MCF 10A (cell line): ENCODE measurements at regions not wholly inside any gene's neighbourhood (a gene's known extent, or its start where the extent isn't known, plus 50 kb on each side); places are given as distances from the start of the nearest gene placed in this dataset.
A peak's percentile ranks its signal among the peaks of the same experiment; 100 is the strongest.

Source experiments
- BruUV-seq: library from RNA; stranded (reverse); fragments of 400-500 nt; replicated peaks from 2 replicates; lab custom pipeline; 2021; lab: Mats Ljungman, UMichigan
- CTCF ChIA-PET: fragments of 300-600 bp; sonication (Branson Sonifier 250); formaldehyde crosslinking; extraction: SDS; loops from one replicate; lab custom pipeline; 2021; ENCODE audit warnings: antibody characterized with exemption, inconsistent platforms; lab: Yijun Ruan, JAX
- POLR2A ChIA-PET: fragments of 300-600, 350-650 bp; sonication (Branson Sonifier 250); formaldehyde crosslinking; extraction: SDS; loops from one replicate; lab custom pipeline; 2020; ENCODE audit warnings: antibody characterized with exemption, inconsistent platforms; lab: Yijun Ruan, JAX
- DNase-seq: peaks from one replicate; pipeline ENCODE4 v3.0.0-alpha.2; 2018; ENCODE audit not compliant: unreplicated experiment
- H3K27ac Mint-ChIP-seq: one replicate; pipeline ENCODE4 v1.8.0; 2022; ENCODE audit warnings: mild to moderate bottlenecking, low read depth, mixed read lengths; ENCODE audit not compliant: unreplicated experiment
- H3K27me3 Mint-ChIP-seq: one replicate; pipeline ENCODE4 v1.8.0; 2022; ENCODE audit warnings: mixed read lengths; ENCODE audit not compliant: insufficient read depth, unreplicated experiment
- H3K36me3 Mint-ChIP-seq: one replicate; pipeline ENCODE4 v1.8.0; 2022; ENCODE audit warnings: mild to moderate bottlenecking, moderate library complexity, mixed read lengths; ENCODE audit not compliant: insufficient read depth, unreplicated experiment
- H3K4me1 Mint-ChIP-seq: one replicate; pipeline ENCODE4 v1.8.0; 2022; ENCODE audit warnings: mixed read lengths; ENCODE audit not compliant: insufficient read depth, unreplicated experiment
- H3K4me3 Mint-ChIP-seq: one replicate; pipeline ENCODE4 v1.8.0; 2022; ENCODE audit warnings: mild to moderate bottlenecking, moderate library complexity, mixed read lengths; ENCODE audit not compliant: unreplicated experiment
- H3K9me3 Mint-ChIP-seq: one replicate; pipeline ENCODE4 v1.8.0; 2022; ENCODE audit warnings: mixed read lengths; ENCODE audit not compliant: unreplicated experiment
- intact Hi-C: fragments of 100-400 bp; cut with micrococcal nuclease; formaldehyde crosslinking; loops from 2 replicates; pipeline ENCODE4 v1.14.1; 2022
- TF ChIP-seq, protein P1 (sequence below): fragments of 200-600 bp; IDR thresholded peaks from one replicate; pipeline ENCODE4 v1.8.0; 2022; ENCODE audit warnings: antibody characterized with exemption, mild to moderate bottlenecking; ENCODE audit not compliant: unreplicated experiment

DNA sequence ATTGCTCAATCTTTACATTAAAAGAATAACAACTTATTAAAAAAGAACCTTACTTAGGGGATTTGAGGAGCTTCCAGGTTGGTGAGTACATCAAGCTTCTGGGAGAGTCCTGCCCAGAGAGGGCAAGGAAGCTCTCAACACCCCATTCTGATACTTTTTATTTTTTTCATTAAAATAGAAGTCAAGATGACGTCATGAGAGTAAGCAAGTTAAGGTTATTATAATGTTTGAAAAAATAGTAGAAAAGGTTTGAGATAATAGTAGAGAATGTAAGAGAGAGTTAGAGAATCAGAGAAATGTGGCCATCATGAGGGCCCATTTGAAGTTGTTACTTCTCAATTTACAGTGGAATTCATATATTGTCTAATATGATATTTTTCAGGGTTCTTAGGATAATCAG lies 221.0 kb upstream of the SLC16A7 start:
- ChIA-PET CTCF (interaction anchor here (0.7 kb wide), 2 partner anchors 155 to 1148 kb away, joined by 3 to 4 read pairs; no protein-coding TSS in a partner anchor), POLR2A (no interaction called here)
- intact Hi-C loops, result no loop called here

DNA sequence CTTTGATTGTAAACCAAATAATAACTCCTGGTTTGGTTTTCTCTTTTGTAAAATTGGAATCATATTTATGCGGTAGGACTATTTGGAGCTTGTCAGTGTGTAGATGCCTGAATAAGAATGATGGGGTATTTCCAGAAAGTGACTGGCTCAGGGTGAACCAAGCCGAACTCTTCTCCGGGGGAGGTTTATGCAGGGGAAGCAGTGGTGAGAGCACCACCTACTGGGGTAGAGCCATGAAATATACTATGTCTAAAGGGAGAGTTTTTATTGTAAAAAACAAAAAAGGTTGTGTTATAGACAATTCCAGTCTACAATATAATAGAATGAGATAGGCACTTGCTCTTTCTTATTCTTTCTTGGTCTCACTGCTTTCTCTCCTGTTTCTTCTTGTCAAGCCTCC lies 222.9 kb upstream of the SLC16A7 start:
- ChIA-PET CTCF (interaction anchor here (0.6 to 1.5 kb wide), 8 partner anchors 8 to 832 kb away, joined by 3 to 4 read pairs (median 3); no protein-coding TSS in a partner anchor), POLR2A (no interaction called here)
- no TSS peak for BruUV-seq
- no peak overlapping the region for H3K27ac Mint-ChIP-seq
- no peak overlapping the region for H3K4me3 Mint-ChIP-seq
- TF ChIP-seq, protein P1, sequence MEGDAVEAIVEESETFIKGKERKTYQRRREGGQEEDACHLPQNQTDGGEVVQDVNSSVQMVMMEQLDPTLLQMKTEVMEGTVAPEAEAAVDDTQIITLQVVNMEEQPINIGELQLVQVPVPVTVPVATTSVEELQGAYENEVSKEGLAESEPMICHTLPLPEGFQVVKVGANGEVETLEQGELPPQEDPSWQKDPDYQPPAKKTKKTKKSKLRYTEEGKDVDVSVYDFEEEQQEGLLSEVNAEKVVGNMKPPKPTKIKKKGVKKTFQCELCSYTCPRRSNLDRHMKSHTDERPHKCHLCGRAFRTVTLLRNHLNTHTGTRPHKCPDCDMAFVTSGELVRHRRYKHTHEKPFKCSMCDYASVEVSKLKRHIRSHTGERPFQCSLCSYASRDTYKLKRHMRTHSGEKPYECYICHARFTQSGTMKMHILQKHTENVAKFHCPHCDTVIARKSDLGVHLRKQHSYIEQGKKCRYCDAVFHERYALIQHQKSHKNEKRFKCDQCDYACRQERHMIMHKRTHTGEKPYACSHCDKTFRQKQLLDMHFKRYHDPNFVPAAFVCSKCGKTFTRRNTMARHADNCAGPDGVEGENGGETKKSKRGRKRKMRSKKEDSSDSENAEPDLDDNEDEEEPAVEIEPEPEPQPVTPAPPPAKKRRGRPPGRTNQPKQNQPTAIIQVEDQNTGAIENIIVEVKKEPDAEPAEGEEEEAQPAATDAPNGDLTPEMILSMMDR, result peak; percentile 11
- no peaks in the 10 kb centered on the region for H3K36me3 Mint-ChIP-seq
- peak; percentile 34 for DNase-seq
- H3K27me3 Mint-ChIP-seq, result no peaks in the 10 kb centered on the region
- no peaks in the 10 kb centered on the region for H3K4me1 Mint-ChIP-seq
- intact Hi-C loops, result no loop called here
- no peaks in the 10 kb centered on the region for H3K9me3 Mint-ChIP-seq

More for the DNA sequence above, 221.0 kb upstream of the SLC16A7 start:
- Mint-ChIP-seq H3K4me3 (no peak overlapping the region), H3K27me3 (no peaks in the 10 kb centered on the region), H3K4me1 (no peaks in the 10 kb centered on the region), H3K27ac (no peak overlapping the region), H3K36me3 (no peaks in the 10 kb centered on the region), H3K9me3 (no peaks in the 10 kb centered on the region)
- no TSS peak for BruUV-seq
- TF ChIP-seq, protein P1, result no peak
- no peak for DNase-seq

DNA sequence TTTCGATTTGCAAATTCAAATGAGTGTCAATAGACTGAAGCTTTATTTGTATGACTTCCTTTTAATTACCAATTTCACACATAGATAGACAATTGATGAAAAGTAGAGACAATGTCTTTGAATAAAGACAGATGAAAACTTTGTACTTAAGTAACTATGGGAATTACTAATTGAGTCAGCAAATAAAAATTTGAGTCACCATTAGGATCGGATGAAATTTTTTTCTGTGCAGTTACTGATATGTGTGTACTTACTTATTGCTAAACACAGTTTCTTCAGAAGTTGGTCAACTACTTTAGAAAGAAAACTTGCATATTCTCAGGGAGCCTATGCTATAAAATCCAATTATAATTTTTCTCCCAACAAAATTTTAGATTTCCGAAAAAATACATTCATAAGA lies 224.9 kb upstream of the SLC16A7 start:
- Mint-ChIP-seq H3K27ac (no peak overlapping the region), H3K9me3 (no peaks in the 10 kb centered on the region), H3K27me3 (no peaks in the 10 kb centered on the region), H3K36me3 (no peaks in the 10 kb centered on the region), H3K4me1 (no peaks in the 10 kb centered on the region), H3K4me3 (no peak overlapping the region)
- no TSS peak for BruUV-seq
- intact Hi-C loops, result no loop called here
- CTCF ChIA-PET, result no interaction called here
- POLR2A ChIA-PET, result no interaction called here
- DNase-seq, result no peak
- TF ChIP-seq, protein P1, result no peak

DNA sequence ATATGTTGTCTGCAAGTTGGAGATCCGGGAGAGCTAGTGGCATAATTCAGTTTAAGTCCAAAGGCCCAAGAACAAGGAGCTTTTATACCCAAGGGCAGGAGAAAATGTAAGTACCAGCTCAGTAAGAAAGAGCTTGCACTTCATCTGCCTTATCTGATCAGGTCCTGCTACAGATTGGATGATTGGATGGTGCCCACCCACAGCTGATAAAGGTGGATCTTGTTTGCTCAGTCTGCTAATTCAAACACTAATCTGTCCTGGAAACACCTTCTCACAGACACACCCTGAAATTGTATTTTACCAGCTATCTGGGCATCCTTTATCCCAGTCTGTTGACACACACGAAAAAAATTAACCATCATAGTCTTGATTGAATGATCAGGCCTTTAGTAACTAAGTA lies 230.7 kb upstream of the SLC16A7 start:
- intact Hi-C loops, result no loop called here
- CTCF ChIA-PET, result interaction anchor here (0.5 to 1.5 kb wide), 3 partner anchors 8 to 252 kb away, joined by 3 to 4 read pairs (median 3); no protein-coding TSS in a partner anchor

More for the DNA sequence above, 230.7 kb upstream of the SLC16A7 start:
- Mint-ChIP-seq H3K27me3 (no peaks in the 10 kb centered on the region), H3K36me3 (no peaks in the 10 kb centered on the region), H3K27ac (no peak overlapping the region), H3K9me3 (no peaks in the 10 kb centered on the region), H3K4me1 (no peaks in the 10 kb centered on the region), H3K4me3 (no peak overlapping the region)
- BruUV-seq, result no TSS peak
- TF ChIP-seq, protein P1, result no peak
- no peak for DNase-seq
- POLR2A ChIA-PET, result interaction anchor here (1.2 kb wide), 1 partner anchor 17 kb away, joined by 4 read pairs; no protein-coding TSS in a partner anchor
